Common myeloid progenitor, CD34-positive (primary cell): ENCODE measurements at regions not wholly inside any gene's neighbourhood (a gene's known extent, or its start where the extent isn't known, plus 50 kb on each side); places are given as distances from the start of the nearest gene placed in this dataset.
"Not testable (repeated sequence)": the region's sequence is repeated elsewhere in the genome, so short reads cannot be mapped to it uniquely, and the experiment has no call there.

ENCODE experiments used
- CTCF ChIA-PET: fragments of 350-600 bp; sonication (Branson Sonifier 250); formaldehyde crosslinking; loops from one replicate; lab custom pipeline; 2021; ENCODE audit warnings: antibody characterized with exemption; lab: Charles Lee
- POLR2A ChIA-PET: fragments of 350-600 bp; sonication (Branson Sonifier 250); formaldehyde crosslinking; loops from one replicate; lab custom pipeline; 2021; ENCODE audit warnings: antibody characterized with exemption; lab: Charles Lee
- DNase-seq, 3 donors: peaks; one replicate each; pipeline versions ENCODE4 v3.0.0 to v3.0.0-alpha.2; 2013
- H3K27ac ChIP-seq, 2 experiments: 1 replicate in 1 of 2; 2 replicates in 1 of 2; pipeline ENCODE4 v1.7.0; 2013; ENCODE audit warnings: inconsistent platforms in 2 of 2, low read length in 2 of 2, mild to moderate bottlenecking in 2 of 2, low read depth in 1 of 2, moderate library complexity in 1 of 2; ENCODE audit not compliant: severe bottlenecking in 2 of 2, insufficient read depth in 1 of 2, poor library complexity in 1 of 2
- H3K27me3 ChIP-seq, 5 experiments: replicated peaks in 2 of 5; 1 replicate in 3 of 5; 2 replicates in 2 of 5; pipeline versions ENCODE4 v1.6.1 to v1.7.0; 2013; ENCODE audit warnings: low read length in 4 of 5, mild to moderate bottlenecking in 2 of 5, moderate library complexity in 2 of 5, inconsistent platforms in 1 of 5; ENCODE audit not compliant: insufficient read depth in 5 of 5, control insufficient read depth in 4 of 5
- H3K36me3 ChIP-seq, 4 experiments: 1 replicate in 2 of 4; 2 replicates in 2 of 4; pipeline versions ENCODE4 v1.6.1 to v1.7.0; 2013; ENCODE audit warnings: low read length in 3 of 4, control low read depth in 1 of 4, mild to moderate bottlenecking in 1 of 4; ENCODE audit not compliant: control insufficient read depth in 4 of 4, insufficient read depth in 4 of 4
- H3K4me1 ChIP-seq, 4 experiments: 1 replicate in 3 of 4; 2 replicates in 1 of 4; pipeline versions ENCODE4 v1.6.1 to v1.7.1; 2013; ENCODE audit warnings: low read length in 3 of 4, mild to moderate bottlenecking in 3 of 4, control low read depth in 1 of 4, inconsistent platforms in 1 of 4, moderate library complexity in 1 of 4; ENCODE audit not compliant: control insufficient read depth in 4 of 4, insufficient read depth in 4 of 4; ENCODE audit errors: control extremely low read depth in 1 of 4
- H3K4me3 ChIP-seq, 7 experiments: 1 replicate in 4 of 7; 2 replicates in 3 of 7; pipeline versions ENCODE4 v1.5.1 to v1.7.0; 2013; ENCODE audit warnings: mild to moderate bottlenecking in 7 of 7, low read length in 6 of 7, moderate library complexity in 6 of 7, inconsistent platforms in 2 of 7, low read depth in 2 of 7, control low read depth in 1 of 7; ENCODE audit not compliant: insufficient read depth in 4 of 7, control insufficient read depth in 1 of 7; ENCODE audit errors: extremely low read depth in 1 of 7
- H3K9me3 ChIP-seq, 5 experiments: 1 replicate in 4 of 5; 2 replicates in 1 of 5; pipeline versions ENCODE4 v1.6.1 to v1.7.1; 2013; ENCODE audit warnings: low read length in 4 of 5, mild to moderate bottlenecking in 2 of 5, inconsistent platforms in 1 of 5, low read depth in 1 of 5, moderate library complexity in 1 of 5; ENCODE audit not compliant: control insufficient read depth in 4 of 5, insufficient read depth in 2 of 5; ENCODE audit errors: control extremely low read depth in 1 of 5
- WGBS: methylation state at CpG from one replicate; pipeline ENCODE4 v1.1.5; 2013; ENCODE audit not compliant: insufficient coverage; 5-methylcytosine and 5-hydroxymethylcytosine counted together

DNA sequence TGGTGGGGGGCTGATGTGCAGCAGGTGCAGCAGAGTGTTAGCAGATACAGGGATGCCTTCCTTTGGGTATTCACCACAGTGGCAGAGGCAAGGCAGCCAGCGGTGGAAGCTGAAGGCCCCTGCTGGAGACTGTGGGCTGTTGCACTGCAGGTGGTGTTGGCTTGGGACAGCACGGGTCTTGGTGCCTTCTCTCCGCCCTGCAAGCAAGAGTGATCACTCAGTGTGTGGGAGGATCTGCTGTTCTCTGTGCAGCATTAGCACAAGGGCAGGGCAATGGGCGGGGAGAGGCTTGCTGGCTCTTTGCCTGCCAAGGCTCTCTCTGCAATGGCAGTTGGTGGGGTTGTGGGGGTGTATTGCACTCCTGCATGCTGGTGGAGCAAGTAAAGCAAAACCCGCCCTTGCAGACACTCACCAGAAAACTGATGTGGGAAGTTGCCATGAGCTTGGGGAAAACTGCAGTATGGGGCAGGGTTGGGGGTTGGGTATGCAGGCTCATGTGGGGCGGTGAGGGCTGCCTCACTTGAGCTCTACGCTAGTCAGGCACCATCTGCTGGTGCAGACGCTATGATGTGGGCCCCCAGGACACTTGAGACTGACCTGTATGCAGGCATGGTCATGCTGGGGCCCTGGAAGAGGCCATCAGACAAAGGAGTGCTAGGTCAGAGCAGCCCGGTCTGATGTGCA is 820.8 kb upstream of the GRIA3 start:
- no peaks in the 10 kb centered on the region for H3K36me3 ChIP-seq
- no peaks in the 10 kb centered on the region for H3K27me3 ChIP-seq
- H3K9me3 ChIP-seq = no peaks in the 10 kb centered on the region
- DNase-seq = no peak
- 62% methylated on average over 9 of the region's 9 CpGs for WGBS
- POLR2A ChIA-PET = no interaction called here
- no peak overlapping the region for H3K4me3 ChIP-seq
- no peaks in the 10 kb centered on the region for H3K4me1 ChIP-seq
- CTCF ChIA-PET = no interaction called here
- H3K27ac ChIP-seq = no peak overlapping the region

DNA sequence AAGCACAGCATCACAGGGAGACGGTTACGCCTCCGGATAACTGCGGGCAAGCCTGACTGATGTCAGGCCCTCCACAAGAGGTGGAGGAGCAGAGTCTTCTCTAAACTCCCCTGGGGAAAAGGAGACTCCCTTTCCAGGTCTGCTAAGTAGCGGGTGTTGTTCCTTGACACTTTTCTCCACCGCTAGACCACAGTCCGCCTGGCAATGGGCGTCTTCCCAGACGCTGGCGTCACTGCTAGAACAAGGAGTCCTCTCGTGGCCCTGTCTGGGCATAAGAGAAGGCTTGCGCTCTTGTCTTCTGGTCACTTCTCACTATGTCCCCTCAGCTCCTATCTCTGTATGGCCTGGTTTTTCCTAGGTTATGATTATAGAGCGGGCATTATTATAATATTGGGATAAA is 808.5 kb upstream of the GRIA3 start:
- 91% methylated on average over 10 of the region's 13 CpGs for WGBS
- POLR2A ChIA-PET, H3K4me3 ChIP-seq, H3K9me3 ChIP-seq, H3K27ac ChIP-seq, H3K4me1 ChIP-seq, CTCF ChIA-PET, H3K27me3 ChIP-seq, DNase-seq, H3K36me3 ChIP-seq: not testable (repeated sequence)

DNA sequence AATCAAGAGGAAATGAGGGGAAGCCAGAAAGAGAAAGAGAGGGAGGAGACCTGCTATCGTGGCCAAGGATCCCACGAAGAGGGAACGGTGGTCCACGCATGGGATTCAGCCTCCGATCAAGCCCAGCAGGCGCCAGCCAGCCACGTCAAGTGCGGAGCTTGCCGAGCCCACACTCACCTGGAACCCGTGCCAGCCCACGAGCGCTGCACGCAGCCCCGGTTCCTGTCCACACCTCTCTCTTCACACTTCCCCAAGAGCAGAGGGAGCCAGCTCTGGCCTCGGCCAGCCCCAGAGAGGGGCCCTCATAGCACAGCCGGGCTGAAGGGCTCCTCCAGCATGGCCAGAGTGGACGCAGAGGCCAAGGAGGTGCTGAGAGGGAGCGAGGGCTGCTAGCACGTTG is 795.1 kb upstream of the GRIA3 start:
- Histone ChIP-seq H3K36me3 (no peaks in the 10 kb centered on the region), H3K27ac (no peak overlapping the region), H3K4me1 (no peaks in the 10 kb centered on the region), H3K9me3 (peaks cover 0 to 3% (median 0%) of the 10 kb centered on the region in 5 experiments), H3K4me3 (no peak overlapping the region), H3K27me3 (no peaks in the 10 kb centered on the region)
- DNase-seq = no peak
- ChIA-PET POLR2A (no interaction called here), CTCF (no interaction called here)
- WGBS = 88% methylated on average over 9 of the region's 19 CpGs

DNA sequence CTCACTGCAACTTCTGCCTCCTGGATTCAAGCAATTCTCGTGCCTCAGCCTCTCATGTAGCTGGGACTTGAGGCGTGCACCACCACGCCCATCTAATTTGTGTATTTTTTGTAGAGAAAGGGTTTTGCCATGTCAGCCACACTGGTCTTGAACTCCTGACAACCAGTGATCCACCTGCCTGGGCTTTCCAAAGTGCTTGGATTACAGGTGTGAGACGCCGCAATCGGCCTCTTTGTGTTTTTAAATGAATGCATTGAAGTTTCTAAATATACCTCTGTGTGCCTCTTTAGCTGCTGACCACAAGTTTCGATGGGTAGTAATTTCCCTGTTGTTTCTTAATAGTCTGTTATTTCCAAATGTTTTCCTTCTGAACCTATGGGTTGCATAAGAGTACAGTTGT is 765.3 kb upstream of the GRIA3 start:
- DNase-seq = no peak
- H3K27ac ChIP-seq = no peak overlapping the region
- no peaks in the 10 kb centered on the region for H3K36me3 ChIP-seq
- H3K4me3 ChIP-seq = no peak overlapping the region
- 20% methylated on average over 1 of the region's 7 CpGs for WGBS
- H3K9me3 ChIP-seq = no peaks in the 10 kb centered on the region
- no peaks in the 10 kb centered on the region for H3K27me3 ChIP-seq
- ChIA-PET POLR2A (no interaction called here), CTCF (no interaction called here)
- H3K4me1 ChIP-seq = no peaks in the 10 kb centered on the region

DNA sequence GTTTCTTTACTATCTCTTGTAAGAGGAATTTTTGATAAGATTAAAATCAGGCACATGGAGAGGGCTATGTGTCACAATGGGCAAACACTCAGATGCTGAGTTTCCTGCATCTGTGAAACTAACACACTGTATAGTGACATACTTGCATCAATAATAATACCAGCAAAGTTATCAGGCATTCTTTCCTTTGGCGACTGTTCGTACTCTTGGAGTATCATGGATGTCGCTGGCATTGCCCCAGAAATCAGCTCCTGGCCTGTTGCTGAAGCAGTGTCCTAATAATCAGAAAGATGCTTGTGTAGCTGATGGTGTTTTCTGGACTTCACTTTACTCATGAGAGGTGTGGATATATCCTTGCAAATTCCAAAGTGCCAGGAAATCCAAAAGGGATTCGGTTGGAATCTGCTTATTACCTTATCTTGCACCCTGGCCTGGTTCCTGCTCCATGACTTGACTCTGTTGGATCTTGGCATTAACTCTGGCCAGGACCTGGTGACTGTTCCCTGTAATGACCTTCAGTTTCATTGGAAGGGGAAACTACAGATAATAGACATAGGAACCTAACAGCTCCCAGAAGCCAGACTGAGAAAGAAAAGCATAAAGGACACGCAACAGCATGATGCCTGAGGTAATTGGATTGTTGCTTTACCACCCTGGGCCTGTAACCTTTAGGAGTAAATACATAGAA is 762.5 kb upstream of the GRIA3 start:
- no peaks in the 10 kb centered on the region for H3K36me3 ChIP-seq
- ChIA-PET POLR2A (no interaction called here), CTCF (no interaction called here)
- no peak overlapping the region for H3K4me3 ChIP-seq
- H3K9me3 ChIP-seq = no peaks in the 10 kb centered on the region
- no peak for DNase-seq
- H3K27ac ChIP-seq = no peak overlapping the region
- H3K27me3 ChIP-seq = no peaks in the 10 kb centered on the region
- no peaks in the 10 kb centered on the region for H3K4me1 ChIP-seq
- WGBS = 76% methylated on average over 2 of the region's 5 CpGs

DNA sequence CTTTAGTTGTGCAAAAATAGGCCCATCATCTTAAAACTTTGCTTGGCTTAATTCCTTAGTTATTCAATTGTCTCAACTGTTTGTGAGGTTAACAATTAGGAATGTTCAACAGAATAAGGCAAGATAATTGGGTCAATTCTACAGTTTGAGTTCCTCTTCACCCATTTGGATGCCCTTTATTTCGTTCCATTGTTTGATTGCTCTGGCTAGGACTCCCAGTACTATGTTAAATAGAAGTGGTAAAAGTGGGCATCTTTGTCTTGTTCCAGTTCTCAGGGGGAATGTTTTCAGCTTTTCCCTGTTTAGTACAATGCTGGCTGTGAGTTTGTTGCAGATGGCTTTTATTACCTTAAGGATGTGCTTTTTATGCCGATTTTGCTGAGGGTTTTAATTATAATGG is 761.5 kb upstream of the GRIA3 start:
- H3K27ac ChIP-seq = no peak overlapping the region
- H3K4me3 ChIP-seq = no peak overlapping the region
- no peaks in the 10 kb centered on the region for H3K36me3 ChIP-seq
- 63% methylated on average over 1 of the region's 2 CpGs for WGBS
- DNase-seq = no peak
- H3K4me1 ChIP-seq = no peaks in the 10 kb centered on the region
- ChIA-PET POLR2A (no interaction called here), CTCF (no interaction called here)
- no peaks in the 10 kb centered on the region for H3K27me3 ChIP-seq
- H3K9me3 ChIP-seq = no peaks in the 10 kb centered on the region

DNA sequence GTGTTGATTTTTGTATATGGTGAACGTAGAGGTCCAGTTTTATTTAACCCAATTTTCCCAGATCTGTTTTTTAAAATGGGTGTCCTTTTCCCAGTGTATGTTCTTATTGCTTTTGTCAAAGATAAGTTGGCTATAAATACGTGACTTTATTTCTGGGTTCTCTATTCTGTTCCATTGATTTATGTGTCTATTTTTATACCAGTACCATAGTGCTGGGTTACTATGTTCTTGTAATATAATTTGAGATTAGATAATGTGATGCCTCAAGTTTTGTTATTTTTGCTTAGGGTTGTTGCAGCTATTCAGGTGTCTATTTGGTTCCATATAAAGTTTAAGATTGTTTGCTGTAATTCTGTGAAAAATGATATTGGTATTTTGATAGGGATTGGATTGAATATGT is 749.1 kb upstream of the GRIA3 start:
- Histone ChIP-seq H3K27ac (no peak overlapping the region), H3K27me3 (no peaks in the 10 kb centered on the region), H3K36me3 (no peaks in the 10 kb centered on the region), H3K9me3 (peaks cover 0 to 5% (median 2%) of the 10 kb centered on the region in 5 experiments), H3K4me1 (no peaks in the 10 kb centered on the region), H3K4me3 (no peak overlapping the region)
- no peak for DNase-seq
- WGBS = 100% methylated on average over 1 of the region's 2 CpGs
- ChIA-PET POLR2A (no interaction called here), CTCF (no interaction called here)
